ENCODE measurements at regions not wholly inside any gene's neighbourhood (a gene's known extent, or its start where the extent isn't known, plus 50 kb on each side); places are given as distances from the start of the nearest gene placed in this dataset.
"Not testable (repeated sequence)": the region's sequence is repeated elsewhere in the genome, so short reads cannot be mapped to it uniquely, and the experiment has no call there.

GRCh38 chr12:125314051-125314755, 249.0 kb downstream of the AACS start:
- DNase-seq: no peak

DNA sequence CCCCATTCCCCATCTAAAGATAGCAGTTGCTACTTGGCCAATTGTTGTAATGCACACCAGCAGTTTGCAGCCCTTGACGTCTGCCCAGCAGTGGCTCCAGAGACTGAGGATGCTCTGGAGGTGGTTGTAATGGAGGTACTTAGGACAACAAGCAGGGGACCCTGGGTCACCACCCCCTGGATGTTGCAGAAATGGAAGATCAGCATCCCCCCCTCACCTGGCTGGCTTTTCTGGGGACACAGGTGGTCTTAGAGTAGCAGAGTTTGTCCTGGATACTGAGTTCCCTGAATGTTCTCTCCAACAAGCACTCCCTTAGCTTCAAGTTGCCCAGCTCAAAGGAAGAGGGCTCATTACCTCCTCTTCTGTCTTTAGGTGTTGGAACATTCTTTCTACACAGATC, 250.5 kb downstream of the AACS start:
- no peak for DNase-seq

DNA sequence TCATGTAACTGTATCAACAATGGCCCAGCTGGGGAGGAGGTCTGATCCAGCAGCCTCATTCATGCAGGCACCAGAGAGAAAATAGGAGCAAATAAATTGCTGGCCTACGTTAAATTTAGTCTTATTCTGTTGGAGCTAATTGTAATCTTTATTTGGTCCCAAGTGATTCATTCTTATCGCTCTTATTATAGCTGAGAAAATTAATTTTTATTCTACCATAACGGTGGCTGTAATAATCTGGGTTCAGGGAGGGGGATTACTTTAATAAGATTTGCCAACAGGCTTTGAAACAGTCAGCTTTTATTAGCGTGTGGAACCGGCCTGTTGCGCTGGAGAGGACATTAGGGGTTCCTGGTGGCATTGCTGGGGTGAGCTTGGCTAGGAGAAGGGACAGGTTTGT, 254.9 kb downstream of the AACS start:
- DNase-seq: no peak

DNA sequence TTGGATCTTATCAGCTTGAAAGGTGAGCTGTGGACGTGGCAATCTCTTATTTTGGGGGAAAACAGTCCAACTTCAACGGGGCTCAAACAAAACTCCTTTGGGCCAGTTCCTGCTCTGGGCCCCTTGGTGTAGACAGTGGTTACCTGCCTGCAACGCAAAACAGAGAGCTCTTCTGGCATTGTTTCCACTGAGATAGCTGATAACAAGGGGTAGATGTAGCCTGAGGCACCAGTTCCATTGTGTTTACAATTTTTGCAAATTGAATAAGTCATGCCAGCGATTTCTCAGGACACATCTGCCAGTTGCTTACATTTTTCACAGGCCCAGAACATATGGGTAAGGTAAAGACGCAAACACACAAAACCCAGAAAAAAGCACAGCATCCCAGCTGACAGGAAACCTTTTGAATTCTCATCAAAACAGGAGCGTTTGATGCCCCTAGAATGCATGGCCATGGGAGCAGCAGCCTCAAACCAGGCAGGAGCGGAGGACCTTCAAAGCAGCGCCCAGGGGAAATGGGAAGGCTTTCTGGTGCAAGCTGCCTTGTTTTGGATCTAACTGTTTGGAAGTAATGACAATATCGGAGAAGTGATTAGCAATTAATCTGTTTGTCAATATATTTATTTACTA, 259.7 kb downstream of the AACS start:
- no peak for DNase-seq

DNA sequence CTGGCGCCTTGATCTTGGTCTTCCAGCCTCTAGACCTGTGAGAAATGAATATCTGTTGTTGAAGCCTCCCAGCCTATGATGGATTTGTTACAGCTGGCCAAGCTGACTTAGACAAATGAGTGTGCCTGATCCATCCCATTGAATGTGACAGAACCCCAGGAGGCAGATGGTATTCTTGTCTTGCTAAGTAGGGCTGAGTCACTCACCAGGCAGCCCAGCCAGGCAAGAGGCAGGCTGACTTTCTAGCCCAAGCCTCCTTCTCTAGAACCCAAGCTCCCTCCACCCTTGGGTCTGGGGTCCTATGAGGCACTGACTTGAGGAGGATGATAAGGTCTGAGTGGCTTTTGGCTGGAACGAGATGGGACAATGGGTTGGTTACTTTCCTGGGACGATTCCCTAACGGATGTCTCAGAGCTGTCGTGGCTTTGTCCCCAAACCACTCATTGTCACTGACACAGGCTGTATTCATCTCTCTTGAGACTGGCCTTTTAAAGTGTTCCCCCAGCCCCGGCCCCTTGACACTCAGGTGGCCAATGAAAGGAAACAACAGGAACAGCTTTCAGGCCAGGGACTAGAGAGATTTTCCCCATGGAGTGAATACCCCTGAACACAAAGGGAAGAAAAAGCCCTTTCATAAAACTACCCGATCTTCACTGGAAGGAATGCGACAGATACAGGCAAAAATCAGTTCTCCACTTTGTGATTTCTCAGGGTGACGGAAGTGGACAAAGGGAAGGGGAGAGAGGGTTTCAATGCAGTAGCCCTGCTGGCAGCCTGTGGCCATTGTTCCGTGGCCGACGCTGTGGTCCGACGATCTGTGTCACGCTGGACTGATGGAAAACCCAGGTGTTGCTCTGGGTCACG, 264.2 kb downstream of the AACS start:
- DNase-seq: no peak

GRCh38 chr12:125330645-125331341, 265.6 kb downstream of the AACS start:
- peak; percentile 24 for DNase-seq

DNA sequence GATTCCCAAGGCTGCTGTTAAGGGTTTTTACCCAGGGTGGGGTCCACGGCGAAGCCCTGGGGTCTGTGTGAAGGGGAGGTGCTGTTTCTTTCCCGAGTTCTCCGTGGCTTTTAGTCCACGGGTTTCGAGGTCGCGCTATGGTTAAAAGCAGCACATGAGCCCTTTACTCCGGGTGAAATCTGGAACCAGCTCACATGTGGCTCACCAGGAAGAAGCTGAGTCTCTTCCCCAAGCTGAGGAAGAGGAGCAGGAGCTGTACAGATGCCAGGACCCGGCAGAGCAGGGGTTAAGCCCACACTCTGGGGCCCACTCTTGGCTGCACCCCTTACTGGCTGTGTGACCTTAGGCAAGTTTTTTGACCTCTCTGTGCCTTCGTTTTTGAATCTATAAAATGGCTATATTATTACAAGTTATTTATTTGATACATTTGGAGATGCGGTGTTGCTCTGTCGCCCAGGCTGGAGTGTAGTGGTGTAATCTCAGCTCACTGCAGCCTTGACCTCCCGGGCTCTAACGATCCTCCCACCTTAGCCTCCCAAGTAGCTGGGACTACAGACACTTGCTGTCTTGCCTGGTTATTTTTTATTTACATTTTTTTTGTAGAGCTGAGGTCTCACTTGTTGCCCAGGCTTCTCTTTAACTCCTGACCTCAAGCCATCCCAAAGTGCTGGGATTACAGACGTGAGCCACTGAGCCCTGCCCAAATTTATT, 266.3 kb downstream of the AACS start:
- DNase-seq: no peak

- no peak for DNase-seq
Measured at GRCh38 chr12:125332900-125333299, 267.7 kb downstream of the AACS start.

DNA sequence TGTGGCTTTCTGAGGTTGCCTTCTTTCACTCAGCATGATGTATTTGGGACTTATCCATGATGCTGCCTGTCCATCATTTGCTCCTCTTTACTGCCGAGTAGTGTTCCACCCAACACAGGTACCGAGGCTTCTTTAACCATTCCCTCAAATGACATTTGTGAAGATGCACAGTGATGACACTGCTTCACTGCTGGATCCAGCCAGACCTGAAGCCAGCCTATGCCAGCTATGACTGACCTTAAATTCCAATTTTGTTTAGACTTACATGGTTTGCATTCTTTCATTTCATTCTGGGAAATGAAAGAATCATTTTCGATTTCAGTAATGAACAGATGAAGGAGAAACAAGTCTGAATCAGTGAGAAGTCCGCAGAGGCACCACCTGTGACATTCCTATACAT, 271.0 kb downstream of the AACS start:
- no peak for DNase-seq

DNA sequence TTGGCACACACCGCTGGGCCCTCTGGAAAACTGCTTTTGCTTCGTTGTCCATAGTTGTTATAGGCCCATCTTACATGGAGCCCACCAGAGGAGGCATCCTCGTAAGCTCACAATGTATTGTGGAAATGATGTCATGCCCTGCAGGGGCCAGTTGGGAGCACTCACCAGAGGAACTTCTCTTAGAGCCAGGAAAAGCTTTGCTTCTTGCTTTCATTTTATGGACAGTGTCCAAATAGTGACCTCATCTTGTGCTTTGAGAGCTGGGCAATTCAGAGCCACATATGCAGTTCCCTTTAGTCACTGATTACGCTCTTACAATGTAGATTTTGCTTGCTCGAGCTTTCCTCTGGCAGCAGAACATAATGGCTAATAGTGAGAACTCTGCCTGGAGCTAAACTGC, 275.6 kb downstream of the AACS start:
- no peak for DNase-seq

- no peak for DNase-seq
Measured at GRCh38 chr12:125341422-125341821, 276.2 kb downstream of the AACS start.

- DNase-seq: no peak
Measured at GRCh38 chr12:125343649-125344048, 278.4 kb downstream of the AACS start.

- DNase-seq: no peak
Measured at GRCh38 chr12:125346362-125346761, 281.1 kb downstream of the AACS start.

DNA sequence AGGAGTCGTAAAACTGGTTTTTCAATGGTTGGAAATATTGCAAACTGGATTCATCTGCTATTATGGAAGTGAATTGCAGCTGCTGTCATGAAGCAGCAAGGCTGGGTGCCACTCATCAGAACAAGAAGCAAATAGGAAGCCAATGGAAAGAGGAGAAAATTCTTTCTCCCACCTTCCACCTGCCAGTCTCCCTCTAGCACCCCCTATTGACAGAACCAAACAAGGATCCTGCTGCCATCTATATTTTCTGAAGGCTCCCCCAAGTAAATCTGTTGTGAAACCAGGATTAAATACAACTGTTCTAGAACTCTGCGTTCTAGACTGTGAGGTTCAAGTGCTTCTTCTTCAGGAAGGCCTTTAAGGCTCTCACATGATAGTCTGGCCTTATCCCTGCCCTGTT, 286.6 kb downstream of the AACS start:
- no peak for DNase-seq

GRCh38 chr12:125353002-125353401, 287.8 kb downstream of the AACS start:
- not testable (repeated sequence) for DNase-seq

DNA sequence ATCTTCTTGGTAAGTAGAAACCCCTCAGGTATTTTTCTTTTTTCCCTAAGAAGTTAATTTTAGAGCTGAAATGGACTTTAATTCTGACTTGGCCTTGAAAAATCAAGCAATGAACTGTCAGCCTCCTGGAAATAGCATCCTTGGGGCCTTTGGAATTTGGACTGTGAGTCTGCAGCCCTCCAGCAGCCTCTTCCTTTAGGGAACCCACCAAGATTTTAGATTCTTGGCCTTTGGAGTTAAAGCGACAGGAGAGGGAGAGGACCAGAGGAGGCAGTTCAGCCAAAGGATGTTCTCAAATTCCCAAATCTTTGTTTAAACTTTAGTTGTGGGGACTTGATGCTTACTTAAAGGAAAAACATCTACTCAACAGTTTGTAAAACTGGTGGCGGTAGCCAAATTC, 288.6 kb downstream of the AACS start:
- no peak for DNase-seq

DNA sequence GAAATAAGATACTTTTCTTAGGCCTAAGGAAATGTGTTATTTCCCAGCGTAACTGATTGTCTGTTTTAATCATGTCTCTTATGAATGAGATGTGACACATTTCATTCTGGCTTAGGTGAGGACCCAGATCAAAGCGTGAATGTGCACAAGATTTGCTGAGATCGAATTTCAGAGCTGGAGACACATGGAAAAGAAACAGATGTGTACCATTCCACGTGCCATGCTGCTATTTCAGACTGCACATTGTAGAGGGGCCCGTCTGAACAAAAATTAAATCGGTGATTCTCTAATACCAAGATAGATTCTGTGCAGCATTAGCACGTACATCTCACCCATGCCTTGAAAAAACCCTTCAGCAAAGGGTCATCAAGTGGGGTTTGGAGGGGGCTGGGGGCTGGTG, 290.4 kb downstream of the AACS start:
- DNase-seq: no peak

DNA sequence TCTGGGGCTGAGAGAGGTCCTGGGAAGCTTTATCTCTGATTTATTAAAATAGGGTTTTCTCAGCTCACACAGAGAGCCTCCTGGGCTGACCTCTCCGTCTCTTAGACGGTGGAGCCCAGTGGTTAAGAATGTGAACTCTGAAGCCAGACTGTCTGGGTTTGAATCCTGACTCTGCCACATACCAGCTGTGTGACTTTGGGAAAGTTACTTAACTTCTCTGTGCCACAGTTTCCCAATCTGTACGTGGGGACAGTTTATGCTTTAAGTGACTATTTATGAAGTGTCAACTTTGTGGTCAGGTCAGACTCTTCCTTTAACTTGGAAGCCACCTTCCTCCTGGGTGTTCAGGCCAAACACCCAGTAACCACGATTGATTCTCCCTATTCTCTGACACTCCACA, 290.9 kb downstream of the AACS start:
- no peak for DNase-seq

DNA sequence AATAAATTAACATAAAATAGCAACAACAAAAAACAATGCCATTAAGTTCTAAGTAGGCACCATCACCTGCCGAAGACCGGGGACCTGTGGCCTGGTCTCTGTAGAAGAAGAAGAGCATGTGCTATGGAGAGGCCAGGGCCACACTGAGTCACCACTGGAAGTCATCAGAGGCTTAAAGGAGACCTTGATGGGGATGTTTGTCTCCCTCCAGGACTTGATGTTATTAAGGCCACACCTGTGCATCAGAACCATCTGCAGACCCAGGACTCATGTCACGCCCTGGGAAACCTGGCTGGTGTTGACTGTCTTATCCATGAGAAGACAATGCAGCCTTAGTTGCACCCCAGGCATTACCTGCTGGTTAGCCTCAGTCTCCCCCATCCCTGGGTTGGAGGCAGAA, 292.3 kb downstream of the AACS start:
- no peak for DNase-seq

DNA sequence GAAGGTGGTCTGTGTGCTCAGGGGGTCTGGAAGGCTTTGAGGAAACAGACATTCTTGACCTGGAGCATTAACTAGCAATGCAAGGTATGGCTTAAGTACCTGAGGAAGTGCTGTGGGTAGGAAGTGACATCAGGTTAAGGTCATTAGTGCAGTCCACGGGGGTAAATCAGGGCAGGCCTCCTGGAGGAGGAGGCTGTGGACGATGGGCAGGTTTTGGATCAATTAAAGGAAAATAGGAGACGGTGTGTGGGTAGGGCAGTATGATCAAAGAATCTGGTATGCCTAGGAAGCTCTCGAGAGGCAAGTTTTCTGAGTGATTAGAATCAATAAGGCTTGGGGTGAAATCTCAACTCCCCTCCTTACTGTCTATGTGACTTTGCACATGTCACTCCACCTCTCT, 295.3 kb downstream of the AACS start:
- DNase-seq: no peak

GRCh38 chr12:125371033-125371432, 305.8 kb downstream of the AACS start:
- no peak for DNase-seq

GRCh38 chr12:125372085-125372484, 306.9 kb downstream of the AACS start:
- DNase-seq: no peak

- DNase-seq: no peak
Measured at GRCh38 chr12:125373375-125373774, 308.1 kb downstream of the AACS start.
